ENCODE measurements at regions not wholly inside any gene's neighbourhood (a gene's known extent, or its start where the extent isn't known, plus 50 kb on each side); places are given as distances from the start of the nearest gene placed in this dataset.

DNA sequence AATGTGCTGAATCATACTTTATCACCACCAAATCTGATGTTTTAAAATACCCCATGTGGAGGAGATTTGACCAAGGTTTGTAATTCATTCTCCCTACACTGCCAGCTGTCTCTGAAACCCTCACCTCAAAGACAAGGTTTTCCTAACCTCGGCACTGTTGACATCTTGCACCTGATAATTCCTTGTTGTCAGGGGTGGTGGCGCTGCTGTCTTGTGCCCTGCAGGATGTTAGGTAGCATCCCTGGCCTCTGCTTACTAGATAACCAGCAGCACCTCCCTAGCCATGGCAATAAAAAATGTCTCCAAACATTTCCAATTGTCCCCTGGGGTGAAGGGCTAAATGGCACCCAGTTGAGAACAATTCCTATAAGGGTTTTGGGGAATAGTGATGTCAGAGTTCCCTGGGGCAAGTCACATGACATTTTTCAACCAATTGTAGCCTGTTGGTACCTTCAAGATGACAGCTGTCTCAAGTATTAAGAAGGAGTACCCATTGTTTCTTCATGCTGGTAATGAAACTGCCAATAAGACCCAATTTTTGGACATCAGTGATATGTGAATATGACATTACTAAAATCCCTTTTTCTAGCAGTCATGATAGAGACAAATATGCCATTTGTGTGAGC lies 160.6 kb upstream of the PLCXD3 start:
- no peak for DNase-seq

- DNase-seq, result no peak
These were observed 159.8 kb upstream of the PLCXD3 start for GRCh38 chr5:41670216-41670615.

GRCh38 chr5:41661254-41661653 lies 150.9 kb upstream of the PLCXD3 start:
- no peak for DNase-seq

- no peak for DNase-seq
These were observed 146.2 kb upstream of the PLCXD3 start for GRCh38 chr5:41656597-41656996.

- DNase-seq, result no peak
These were observed 139.7 kb upstream of the PLCXD3 start for GRCh38 chr5:41650131-41650530.

DNA sequence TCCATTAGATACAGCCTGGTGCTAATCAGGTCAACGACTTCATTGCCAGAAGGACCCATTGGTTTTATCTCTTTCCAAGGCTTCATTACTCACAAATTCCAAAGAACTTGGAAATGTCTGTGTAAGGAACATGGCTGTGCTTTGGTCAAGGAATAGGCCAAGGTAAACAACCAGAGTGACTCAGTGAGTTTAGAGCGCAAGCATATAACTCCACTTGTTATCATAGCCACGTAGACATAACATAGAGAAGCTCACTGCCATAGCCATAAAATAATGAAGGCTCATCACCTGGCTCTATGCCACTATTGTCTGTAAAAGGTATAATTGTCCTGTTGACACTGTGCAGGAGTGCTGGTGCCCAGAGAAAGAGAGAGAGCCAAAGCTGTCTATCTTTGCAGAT lies 139.3 kb upstream of the PLCXD3 start:
- peak; percentile 12 for DNase-seq

GRCh38 chr5:41648996-41649395 lies 138.6 kb upstream of the PLCXD3 start:
- no peak for DNase-seq

- DNase-seq, result no peak
These were observed 131.2 kb upstream of the PLCXD3 start for GRCh38 chr5:41641621-41642020.

DNA sequence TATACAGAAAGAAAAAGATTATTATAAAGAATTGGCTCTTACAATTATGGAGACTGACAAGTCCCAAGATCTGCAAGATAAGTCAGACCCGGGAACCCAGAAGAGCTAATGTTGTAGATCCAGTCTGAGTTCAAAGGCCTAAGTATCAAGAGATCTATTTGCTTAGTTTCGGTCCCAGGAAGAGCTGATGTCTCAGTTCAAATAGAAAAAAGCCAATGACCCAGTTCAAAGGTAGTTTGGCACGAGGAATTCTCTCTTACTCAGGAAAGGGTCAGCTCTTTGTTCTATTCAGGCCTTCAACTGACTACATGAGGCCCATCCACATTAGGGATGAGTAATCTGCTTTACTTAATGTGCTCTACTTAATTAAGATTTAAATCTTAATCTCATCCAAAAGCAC lies 128.3 kb upstream of the PLCXD3 start:
- DNase-seq, result no peak

DNA sequence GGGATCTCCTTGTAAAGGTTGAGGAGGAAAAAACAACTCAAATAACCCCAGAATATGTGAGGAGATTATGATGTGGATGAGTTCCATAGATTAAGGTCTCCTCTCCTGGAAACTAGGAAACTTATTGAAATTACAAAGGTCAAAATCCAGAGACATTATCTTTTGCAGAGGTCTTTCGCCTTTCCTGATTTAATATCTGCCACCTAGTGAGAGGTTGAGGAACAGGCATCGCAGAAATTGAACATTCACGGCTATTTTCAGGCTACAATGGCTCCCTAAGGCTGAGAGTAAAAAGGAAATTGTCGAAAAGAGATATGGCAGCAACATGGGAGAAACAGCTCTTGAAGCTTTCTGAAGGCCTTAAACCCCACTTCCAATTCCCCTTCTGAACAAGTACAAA lies 127.5 kb upstream of the PLCXD3 start:
- DNase-seq, result no peak

GRCh38 chr5:41637424-41637823 lies 127.0 kb upstream of the PLCXD3 start:
- DNase-seq, result no peak

- peak; percentile 1 for DNase-seq
These were observed 126.2 kb upstream of the PLCXD3 start for GRCh38 chr5:41636605-41637004.

DNA sequence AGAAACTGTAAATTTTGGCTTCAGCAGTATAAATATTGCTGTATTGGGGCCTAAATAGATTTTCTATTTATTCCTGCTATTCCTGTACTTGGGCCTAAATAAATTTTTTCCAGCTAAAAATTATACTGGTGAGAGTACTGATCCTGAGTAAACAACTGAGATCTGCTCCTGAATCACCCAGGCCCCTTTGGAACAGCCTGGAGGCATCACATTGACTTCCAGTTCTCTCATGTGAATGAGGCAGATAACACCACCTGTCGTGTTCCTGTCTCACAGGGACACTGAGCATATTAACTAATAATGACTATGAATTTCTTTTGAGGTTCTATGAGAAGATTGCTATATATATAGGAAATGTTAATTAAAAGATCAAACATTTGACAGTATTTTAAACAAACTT lies 119.5 kb upstream of the PLCXD3 start:
- DNase-seq, result no peak

GRCh38 chr5:41625571-41625970 lies 115.2 kb upstream of the PLCXD3 start:
- DNase-seq, result no peak

- no peak for DNase-seq
These were observed 111.0 kb upstream of the PLCXD3 start for GRCh38 chr5:41621420-41621819.

DNA sequence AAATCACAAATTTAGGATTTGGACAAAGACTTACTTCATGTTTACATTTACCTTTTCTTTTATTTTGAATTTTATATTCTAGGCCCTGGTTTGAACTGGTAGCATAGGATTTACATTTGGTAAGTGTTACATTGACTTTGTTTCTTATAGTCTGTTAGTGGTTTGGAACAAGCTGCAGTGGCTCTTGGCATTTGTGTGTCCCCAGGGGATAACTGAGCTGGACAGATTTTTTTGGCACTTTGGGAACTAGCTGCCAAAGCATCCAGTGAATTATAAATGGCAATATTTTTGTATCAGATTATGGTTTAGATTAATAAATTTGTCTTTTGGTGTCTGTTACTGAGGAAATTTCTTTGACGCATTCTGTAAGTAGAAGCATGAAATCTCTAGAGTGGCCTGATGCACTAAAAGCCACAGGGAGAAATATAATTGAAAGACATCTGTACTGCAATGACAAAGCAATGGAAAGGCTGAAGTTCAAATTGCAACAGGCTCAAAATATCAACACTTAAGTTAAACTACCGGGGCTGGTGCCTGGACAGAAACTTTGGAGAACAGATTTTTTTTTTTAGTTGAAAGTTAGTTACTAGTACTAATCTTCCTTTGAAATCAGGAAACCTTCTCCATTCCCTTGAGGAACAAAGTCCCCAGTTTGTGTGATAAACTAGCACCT lies 107.6 kb upstream of the PLCXD3 start:
- no peak for DNase-seq

- no peak for DNase-seq
These were observed 100.0 kb upstream of the PLCXD3 start for GRCh38 chr5:41610386-41610785.

DNA sequence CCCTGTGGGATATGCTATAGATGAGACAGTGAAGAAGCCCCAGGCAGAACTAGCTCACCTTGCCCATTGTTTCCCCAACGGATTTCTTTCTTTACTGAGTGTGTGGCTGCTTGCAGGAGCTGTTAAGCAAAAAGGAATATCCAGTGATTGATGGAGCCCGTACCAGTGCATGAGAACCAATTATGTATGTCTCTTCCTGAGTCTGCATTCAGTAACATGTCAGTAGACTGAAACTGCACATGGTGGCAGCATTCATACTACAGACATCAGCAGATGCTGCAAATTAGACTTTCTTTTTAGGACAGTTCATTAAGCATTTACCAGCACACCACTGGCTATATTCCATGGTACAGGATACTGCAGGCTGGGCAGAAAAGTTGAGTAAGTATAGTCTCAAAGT lies 90.3 kb upstream of the PLCXD3 start:
- DNase-seq, result no peak

DNA sequence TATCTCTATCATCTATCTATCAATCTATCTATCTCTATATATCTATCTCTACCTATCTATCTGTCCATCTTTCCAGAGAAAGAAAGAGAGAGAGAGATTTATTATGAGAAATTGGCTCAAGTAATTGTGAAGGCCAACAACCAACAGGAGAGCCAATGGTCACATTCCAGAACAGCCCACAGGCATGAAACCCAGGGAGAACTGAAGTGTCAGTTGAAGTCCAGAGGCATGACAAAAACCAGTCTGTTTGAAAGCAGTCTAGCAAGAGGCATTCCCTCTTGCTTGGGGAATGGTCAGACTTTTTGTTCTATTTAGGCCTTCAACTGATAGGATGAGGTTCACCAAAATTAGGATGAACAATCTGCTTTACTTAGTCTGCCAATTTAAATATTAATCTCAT lies 87.6 kb upstream of the PLCXD3 start:
- DNase-seq, result no peak

GRCh38 chr5:41587668-41588067 lies 77.3 kb upstream of the PLCXD3 start:
- DNase-seq, result no peak

DNA sequence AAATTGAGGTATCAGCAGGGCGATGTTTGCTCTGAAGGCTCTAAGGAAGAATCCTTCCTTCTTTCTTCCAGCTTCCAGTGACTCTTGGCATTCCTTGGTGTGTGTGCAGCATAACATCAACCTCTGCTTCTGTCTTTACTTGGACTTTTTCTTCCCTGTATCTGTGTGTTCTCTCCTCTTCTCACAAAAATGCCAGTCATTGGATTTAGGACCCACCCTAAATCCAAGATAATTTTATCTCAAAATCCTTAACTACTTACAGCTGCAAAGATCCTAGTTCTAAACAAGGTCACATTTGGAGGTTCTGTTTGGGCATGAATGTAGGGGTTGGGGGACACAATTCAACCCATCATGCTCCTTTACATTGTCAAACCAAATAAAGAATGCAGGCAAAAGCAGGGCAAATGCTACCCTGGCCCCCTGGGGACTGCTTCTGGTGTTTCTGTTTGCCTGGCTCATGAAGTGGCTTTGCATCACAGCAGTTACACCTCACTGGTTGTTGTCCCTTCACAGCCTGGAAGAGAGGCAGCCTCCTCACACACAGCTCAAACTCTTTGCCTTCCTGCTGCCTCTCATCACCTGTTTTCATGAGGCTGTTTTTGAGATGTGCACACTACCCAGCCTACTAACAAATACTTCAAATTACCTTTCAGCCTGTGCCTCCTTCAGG lies 64.8 kb upstream of the PLCXD3 start:
- no peak for DNase-seq

GRCh38 chr5:41574391-41574790 lies 64.0 kb upstream of the PLCXD3 start:
- DNase-seq, result no peak
